ENCODE measurements at regions not wholly inside any gene's neighbourhood (a gene's known extent, or its start where the extent isn't known, plus 50 kb on each side); places are given as distances from the start of the nearest gene placed in this dataset.

DNA sequence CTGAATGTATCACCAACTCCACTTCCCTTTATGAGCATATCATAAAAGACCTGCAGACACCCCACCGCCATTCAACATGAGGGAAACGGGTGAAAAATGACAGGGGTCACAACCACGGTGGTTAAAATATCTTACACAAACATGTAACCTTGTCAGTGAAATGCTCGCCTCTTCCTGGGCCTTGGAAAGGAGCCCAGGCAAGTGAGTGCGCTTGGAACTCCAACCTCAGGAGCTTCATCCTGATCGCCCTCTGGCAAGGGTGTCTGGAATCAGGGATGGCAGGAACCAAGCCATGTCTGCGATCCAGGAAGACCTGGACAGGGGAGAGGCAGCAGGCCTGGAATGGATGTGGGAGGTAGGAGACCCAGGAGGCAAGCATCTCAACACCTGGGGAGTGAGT, 282.7 kb downstream of the GAS1 start:
- no peak for TF ChIP-seq CTCF (IDR thresholded peaks at IDR 0.05; ENCODE audit: low read depth, low read length, missing control alignments)
- H3K4me3 ChIP-seq (ENCODE audit: low read depth, low read length) = no peak overlapping the region

GRCh38 chr9:86663905-86664304, 283.4 kb downstream of the GAS1 start:
- no peak for DNase-seq (ENCODE audit: low read depth)
- no peak overlapping the region for H3K4me3 ChIP-seq (ENCODE audit: low read depth, low read length)
- no peak for TF ChIP-seq CTCF (IDR thresholded peaks at IDR 0.05; ENCODE audit: low read depth, low read length, missing control alignments)

More for the DNA sequence above, 282.7 kb downstream of the GAS1 start:
- no peak for DNase-seq (ENCODE audit: low read depth)

- H3K4me3 ChIP-seq (ENCODE audit: low read depth, low read length) = no peak overlapping the region
- no peak for DNase-seq (ENCODE audit: low read depth)
- no peak for TF ChIP-seq CTCF (IDR thresholded peaks at IDR 0.05; ENCODE audit: low read depth, low read length, missing control alignments)
These were observed 284.3 kb downstream of the GAS1 start for GRCh38 chr9:86662890-86663468.

- no peak for DNase-seq (ENCODE audit: low read depth)
- no peak for TF ChIP-seq CTCF (IDR thresholded peaks at IDR 0.05; ENCODE audit: low read depth, low read length, missing control alignments)
- no peak overlapping the region for H3K4me3 ChIP-seq (ENCODE audit: low read depth, low read length)
These were observed 287.0 kb downstream of the GAS1 start for GRCh38 chr9:86660146-86660943.

DNA sequence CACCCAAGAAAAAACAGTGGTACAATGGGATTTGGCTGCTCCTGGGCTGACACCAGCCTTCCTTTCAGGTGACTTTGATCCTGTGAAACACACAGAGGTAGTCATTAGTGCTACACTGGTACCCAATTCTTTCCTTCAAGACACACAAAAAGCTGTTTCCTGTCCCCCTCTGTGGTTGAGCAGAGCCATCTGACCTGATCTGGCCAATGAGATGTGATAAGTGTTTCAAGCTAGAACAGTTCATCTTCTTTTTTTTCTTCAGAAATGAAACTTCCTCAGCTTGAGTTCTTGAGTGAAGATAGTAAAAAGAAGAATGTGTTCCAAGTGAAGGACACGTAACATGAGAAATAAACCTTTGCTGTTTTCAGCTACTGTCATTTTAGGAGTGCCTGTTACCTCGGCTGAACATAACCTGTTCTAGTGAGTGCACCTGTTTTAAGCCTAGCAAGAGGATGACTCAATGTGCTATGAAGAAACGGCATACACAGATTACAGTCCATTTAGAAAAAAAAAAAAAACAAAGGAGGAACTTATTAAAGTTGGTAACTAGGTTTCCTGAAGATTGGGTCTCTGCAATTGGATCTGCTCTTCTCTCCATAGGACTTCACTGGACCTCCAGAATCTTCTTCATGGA, 287.8 kb downstream of the GAS1 start:
- no peak overlapping the region for H3K4me3 ChIP-seq (ENCODE audit: low read depth, low read length)
- DNase-seq (ENCODE audit: low read depth) = no peak
- no peak for TF ChIP-seq CTCF (IDR thresholded peaks at IDR 0.05; ENCODE audit: low read depth, low read length, missing control alignments)

GRCh38 chr9:86655147-86655546, 292.2 kb downstream of the GAS1 start:
- DNase-seq (ENCODE audit: low read depth) = no peak
- H3K4me3 ChIP-seq (ENCODE audit: low read depth, low read length) = no peak overlapping the region
- TF ChIP-seq CTCF (IDR thresholded peaks at IDR 0.05; ENCODE audit: low read depth, low read length, missing control alignments) = no peak
